PFSK-1 (cell line): ENCODE measurements at regions not wholly inside any gene's neighbourhood (a gene's known extent, or its start where the extent isn't known, plus 50 kb on each side); places are given as distances from the start of the nearest gene placed in this dataset.

ENCODE experiments used
- FOXP2 ChIP-seq: optimal IDR thresholded peaks from 2 replicates; pipeline ENCODE3; 2011; ENCODE audit warnings: borderline replicate concordance, control low read depth, inconsistent platforms; ENCODE audit not compliant: insufficient read depth; ENCODE audit errors: extremely low read length, extremely low read depth
- POLR2AphosphoS5 ChIP-seq: IDR thresholded peaks from 2 replicates; pipeline ENCODE4 v1.6.1; 2012; ENCODE audit warnings: low read depth, mild to moderate bottlenecking, control low read depth, low read length, moderate library complexity
- REST ChIP-seq, 2 experiments: IDR thresholded peaks; 2 replicates each; pipeline versions ENCODE4 v1.6.1 to v1.8.0; 2011 to 2012; ENCODE audit warnings: low read depth in 2 of 2, low read length in 2 of 2, control low read depth in 1 of 2, inconsistent platforms in 1 of 2, mild to moderate bottlenecking in 1 of 2, moderate library complexity in 1 of 2; ENCODE audit not compliant: insufficient read depth in 1 of 2
- TAF1 ChIP-seq: IDR thresholded peaks from 2 replicates; pipeline ENCODE4 v1.6.1; 2012; ENCODE audit warnings: low read length, control low read depth, borderline replicate concordance; ENCODE audit not compliant: insufficient read depth

- no peak for TF ChIP-seq REST (IDR thresholded peaks at IDR 0.05; ENCODE audit: insufficient read depth in 1 of 2, low read depth in 2 of 2, low read length in 2 of 2)
- no peak for TF ChIP-seq TAF1
- TF ChIP-seq FOXP2: no peak
- no peak for TF ChIP-seq POLR2AphosphoS5
Observed at GRCh38 chr13:78826312-78826711, 167.4 kb upstream of the OBI1 start.
